Body of pancreas (tissue), 4 donors: ENCODE measurements at regions not wholly inside any gene's neighbourhood (a gene's known extent, or its start where the extent isn't known, plus 50 kb on each side); places are given as distances from the start of the nearest gene placed in this dataset.
"Not testable (repeated sequence)": the region's sequence is repeated elsewhere in the genome, so short reads cannot be mapped to it uniquely, and the experiment has no call there.

Experiments
- ATAC-seq: fragments of 150-250 bp; one replicate; pipeline ENCODE4 v1.9.1; 2016
- DNase-seq, 4 donors: peaks; one replicate each; pipeline ENCODE4 v3.0.0-alpha.2; 2019
- H3K27ac ChIP-seq, 4 donors: fragments of 200-600 bp; sonication (generic); 1 replicate in 3 of 4; 2 replicates in 1 of 4; pipeline versions ENCODE4 v1.5.1 to v1.6.1; 2016 to 2019; ENCODE audit warnings: mild to moderate bottlenecking in 1 of 4, mixed read lengths in 1 of 4, moderate library complexity in 1 of 4
- H3K27me3 ChIP-seq, 2 donors: fragments of 200-600 bp; sonication (generic); one replicate each; pipeline ENCODE4 v1.6.0; 2016; ENCODE audit warnings: mild to moderate bottlenecking in 1 of 2
- H3K36me3 ChIP-seq, 2 donors: fragments of 200-600 bp; sonication (generic); replicated peaks in 1 of 2; 2 replicates each; pipeline ENCODE4 v1.5.1; 2016; ENCODE audit warnings: low read depth in 2 of 2; ENCODE audit not compliant: insufficient read depth in 1 of 2
- H3K4me1 ChIP-seq: fragments of 200-600 bp; sonication (generic); one replicate; pipeline ENCODE4 v1.6.0; 2016
- H3K4me3 ChIP-seq, 2 donors: fragments of 200-600 bp; sonication (generic); 1 replicate in 1 of 2; 2 replicates in 1 of 2; pipeline ENCODE4 v1.5.1; 2016 to 2019
- H3K9me3 ChIP-seq, 3 donors: fragments of 200-600 bp; sonication (generic); 1 replicate in 2 of 3; 2 replicates in 1 of 3; pipeline ENCODE4 v1.5.1; 2016
- POLR2A ChIP-seq, 3 donors: fragments of 450-650 bp; IDR thresholded peaks; one replicate each; pipeline ENCODE4 v1.6.1; 2016; ENCODE audit warnings: antibody characterized with exemption in 3 of 3, mild to moderate bottlenecking in 2 of 3
- WGBS, 2 donors: methylation state at CpG; one replicate each; pipeline ENCODE4 v1.1.5; 2017; 5-methylcytosine and 5-hydroxymethylcytosine counted together
- intact Hi-C: fragments of 100-400 bp; cut with DNase I; formaldehyde crosslinking; loops from one replicate; pipeline ENCODE4 v1.15.1; 2023
- TF ChIP-seq, protein P1 (sequence below), 7 experiments: fragments of 450-650 bp in 4 of 7; fragments of 200-600 bp in 3 of 7; sonication (generic) in 3 of 7; IDR thresholded peaks; one replicate each; pipeline ENCODE4 v1.5.1; 2016 to 2019; ENCODE audit warnings: antibody characterized with exemption in 7 of 7

DNA sequence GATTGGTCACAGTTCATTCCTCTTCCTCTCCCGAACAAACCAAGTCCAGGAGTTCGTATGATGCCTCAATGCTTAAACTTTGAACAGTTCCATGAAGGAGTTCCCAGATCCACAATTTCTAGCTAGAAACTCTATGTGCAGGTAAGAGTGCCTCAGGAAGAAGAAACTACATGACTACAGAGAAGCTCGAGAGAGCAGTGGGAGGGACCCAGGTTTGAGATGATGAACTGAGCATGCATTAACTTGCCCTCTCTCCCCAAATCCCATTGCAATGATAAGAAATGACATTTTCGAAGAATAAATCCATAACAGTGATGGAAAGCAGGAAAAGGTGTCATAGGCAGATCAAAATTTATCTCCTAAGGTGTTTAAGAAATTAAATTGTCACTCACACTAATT is 140.6 kb upstream of the JCAD start:
- H3K4me1 ChIP-seq, result no peaks in the 10 kb centered on the region
- TF ChIP-seq, protein P1, sequence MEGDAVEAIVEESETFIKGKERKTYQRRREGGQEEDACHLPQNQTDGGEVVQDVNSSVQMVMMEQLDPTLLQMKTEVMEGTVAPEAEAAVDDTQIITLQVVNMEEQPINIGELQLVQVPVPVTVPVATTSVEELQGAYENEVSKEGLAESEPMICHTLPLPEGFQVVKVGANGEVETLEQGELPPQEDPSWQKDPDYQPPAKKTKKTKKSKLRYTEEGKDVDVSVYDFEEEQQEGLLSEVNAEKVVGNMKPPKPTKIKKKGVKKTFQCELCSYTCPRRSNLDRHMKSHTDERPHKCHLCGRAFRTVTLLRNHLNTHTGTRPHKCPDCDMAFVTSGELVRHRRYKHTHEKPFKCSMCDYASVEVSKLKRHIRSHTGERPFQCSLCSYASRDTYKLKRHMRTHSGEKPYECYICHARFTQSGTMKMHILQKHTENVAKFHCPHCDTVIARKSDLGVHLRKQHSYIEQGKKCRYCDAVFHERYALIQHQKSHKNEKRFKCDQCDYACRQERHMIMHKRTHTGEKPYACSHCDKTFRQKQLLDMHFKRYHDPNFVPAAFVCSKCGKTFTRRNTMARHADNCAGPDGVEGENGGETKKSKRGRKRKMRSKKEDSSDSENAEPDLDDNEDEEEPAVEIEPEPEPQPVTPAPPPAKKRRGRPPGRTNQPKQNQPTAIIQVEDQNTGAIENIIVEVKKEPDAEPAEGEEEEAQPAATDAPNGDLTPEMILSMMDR (IDR thresholded peaks at IDR 0.05), result no peak
- no peak for TF ChIP-seq POLR2A (IDR thresholded peaks at IDR 0.05)
- intact Hi-C loops, result no loop called here
- DNase-seq (no peak), ATAC-seq (no peak)
- H3K4me3 ChIP-seq, result no peak overlapping the region
- H3K27ac ChIP-seq, result no peak overlapping the region
- H3K36me3 ChIP-seq, result no peaks in the 10 kb centered on the region
- H3K27me3 ChIP-seq, result no peaks in the 10 kb centered on the region
- no peaks in the 10 kb centered on the region for H3K9me3 ChIP-seq
- WGBS, 2 donors, result 48 to 52% methylated on average over 4 of the region's 4 CpGs

DNA sequence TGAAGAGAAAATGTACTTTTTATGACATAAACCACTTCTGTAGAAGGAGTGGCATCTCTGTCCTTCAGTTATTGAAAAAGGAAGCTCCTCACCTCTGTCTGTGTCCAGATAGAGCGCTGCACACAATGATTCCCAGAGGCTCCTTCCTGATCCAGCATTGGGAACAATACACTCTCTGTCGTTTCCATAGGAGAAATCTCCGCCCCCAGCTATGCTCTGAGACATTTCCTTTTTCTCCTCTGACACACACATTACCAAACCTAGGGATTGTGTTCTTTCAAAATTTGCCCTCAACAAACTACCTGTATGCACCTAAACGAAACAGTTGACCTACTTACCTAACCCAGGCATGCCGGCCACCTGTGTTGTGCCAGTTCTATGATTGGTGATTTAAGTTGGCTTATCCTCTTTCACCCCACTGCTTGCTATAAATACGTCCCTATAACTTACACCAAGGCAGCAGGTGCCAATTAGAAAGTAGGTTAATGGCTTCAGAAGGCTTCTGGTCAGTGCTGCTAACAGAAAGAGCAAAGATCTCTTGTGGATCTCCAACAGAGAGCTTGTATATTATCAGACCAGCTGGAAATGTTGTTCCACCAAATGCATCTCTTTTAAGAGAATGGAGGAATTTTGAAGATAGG is 140.1 kb upstream of the JCAD start:
- intact Hi-C loops, result no loop called here
- TF ChIP-seq POLR2A (IDR thresholded peaks at IDR 0.05), result no peak
- TF ChIP-seq, protein P1 (IDR thresholded peaks at IDR 0.05), result no peak
- H3K9me3 ChIP-seq, result no peaks in the 10 kb centered on the region

DNA sequence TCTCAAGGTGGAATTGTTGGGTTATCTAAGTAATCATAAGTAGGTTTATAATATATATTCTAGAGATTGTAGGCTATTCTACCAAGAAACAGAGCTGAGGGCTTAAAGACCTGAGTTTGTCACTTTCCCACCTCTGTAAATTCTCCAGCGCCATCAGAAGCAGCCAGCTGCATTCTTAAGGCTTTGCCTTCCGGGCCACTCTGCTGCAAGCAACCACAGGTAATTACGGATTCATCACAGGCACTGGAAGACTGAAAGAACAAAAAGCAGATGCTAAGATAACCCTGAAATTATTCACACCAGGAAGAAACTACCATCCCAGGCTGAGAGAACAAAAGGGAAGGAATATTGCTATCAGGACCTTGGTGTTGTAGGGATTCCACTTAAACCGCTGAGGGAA is 137.8 kb upstream of the JCAD start:
- DNase-seq (no peak), ATAC-seq (no peak)
- Histone ChIP-seq H3K27ac (no peak overlapping the region), H3K36me3 (no peaks in the 10 kb centered on the region), H3K4me3 (no peak overlapping the region), H3K9me3 (no peaks in the 10 kb centered on the region), H3K27me3 (no peaks in the 10 kb centered on the region), H3K4me1 (no peaks in the 10 kb centered on the region)
- 69 to 74% methylated on average over 4 of the region's 4 CpGs for WGBS, 2 donors
- no peak for TF ChIP-seq POLR2A (IDR thresholded peaks at IDR 0.05)
- TF ChIP-seq, protein P1 (IDR thresholded peaks at IDR 0.05), result no peak
- intact Hi-C loops, result no loop called here

More for the DNA sequence above, 140.1 kb upstream of the JCAD start:
- H3K27me3 ChIP-seq, result no peaks in the 10 kb centered on the region
- no peak overlapping the region for H3K27ac ChIP-seq
- ATAC-seq (no peak), DNase-seq (no peak)
- H3K4me1 ChIP-seq, result no peaks in the 10 kb centered on the region
- H3K4me3 ChIP-seq, result no peak overlapping the region
- no peaks in the 10 kb centered on the region for H3K36me3 ChIP-seq
- WGBS, 2 donors, result 44 to 45% methylated on average over 6 of the region's 6 CpGs

DNA sequence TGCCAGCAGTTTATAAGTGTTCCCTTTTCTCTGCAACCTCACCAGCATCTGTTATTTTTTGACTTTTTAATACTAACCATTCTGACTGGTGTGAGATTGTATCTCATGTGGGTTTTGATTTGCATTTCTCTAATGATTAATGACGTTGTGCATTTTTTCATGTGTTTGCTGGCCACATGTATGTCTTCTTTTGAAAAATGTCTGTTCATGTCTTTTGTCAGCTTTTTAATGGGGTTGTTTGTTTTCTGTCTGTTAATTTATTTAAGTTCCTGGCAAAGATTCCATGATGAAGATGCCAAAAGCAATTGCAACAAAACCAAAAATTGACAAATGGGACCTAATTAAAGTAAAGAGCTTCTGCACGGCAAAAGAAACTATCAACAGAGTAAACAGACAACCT is 137.2 kb upstream of the JCAD start:
- WGBS, 2 donors, result 23 to 34% methylated on average over 2 of the region's 2 CpGs
- H3K27ac ChIP-seq, H3K4me3 ChIP-seq, H3K36me3 ChIP-seq, H3K9me3 ChIP-seq, H3K4me1 ChIP-seq, ATAC-seq, H3K27me3 ChIP-seq, DNase-seq, intact Hi-C loops: not testable (repeated sequence)

DNA sequence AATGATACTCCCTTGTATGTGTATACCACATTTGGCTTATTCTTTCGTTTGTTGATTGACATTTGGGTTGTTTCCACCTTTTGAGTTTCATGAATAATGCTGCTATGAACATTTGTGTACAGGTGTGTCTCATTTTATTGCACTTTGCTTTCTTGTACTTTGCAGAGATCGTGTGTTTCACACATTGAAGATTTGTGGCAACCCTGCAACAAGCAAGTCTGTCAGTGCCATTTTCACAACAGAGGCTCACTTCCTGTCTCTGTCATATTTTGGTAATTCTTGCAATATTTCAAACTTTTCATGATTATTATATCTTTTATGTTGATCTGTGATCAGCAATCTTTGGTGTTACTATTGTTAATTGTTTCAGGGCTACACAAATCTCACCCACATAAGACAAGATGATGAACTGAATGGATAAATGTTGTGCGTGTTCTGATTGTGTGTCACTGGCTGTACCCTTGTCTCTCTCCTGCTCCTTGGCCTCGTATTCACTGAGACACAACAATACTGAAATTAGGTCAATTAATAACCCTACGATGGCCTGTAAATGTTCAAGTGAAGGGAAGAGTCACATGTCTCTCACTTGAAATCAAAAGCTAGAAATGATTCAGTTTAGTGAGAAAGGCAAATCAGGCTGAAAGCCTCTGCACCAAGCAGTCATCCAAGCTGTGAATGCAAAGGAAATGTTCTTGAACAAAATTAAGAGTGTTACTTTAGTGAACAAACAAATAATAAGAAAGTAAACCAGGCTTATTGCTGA is 133.6 kb upstream of the JCAD start:
- DNase-seq (no peak), ATAC-seq (no peak)
- TF ChIP-seq, protein P1 (IDR thresholded peaks at IDR 0.05), result no peak
- no peak for TF ChIP-seq POLR2A (IDR thresholded peaks at IDR 0.05)
- Histone ChIP-seq H3K4me1 (no peaks in the 10 kb centered on the region), H3K36me3 (no peaks in the 10 kb centered on the region), H3K9me3 (no peaks in the 10 kb centered on the region), H3K4me3 (no peak overlapping the region), H3K27me3 (no peaks in the 10 kb centered on the region), H3K27ac (no peak overlapping the region)
- 53 to 65% methylated on average over 5 of the region's 5 CpGs for WGBS, 2 donors
- intact Hi-C loops, result no loop called here
